Neural cell (in vitro differentiated cells): ENCODE measurements at regions not wholly inside any gene's neighbourhood (a gene's known extent, or its start where the extent isn't known, plus 50 kb on each side); places are given as distances from the start of the nearest gene placed in this dataset.

ENCODE experiments used
- H2AFZ ChIP-seq: fragments of 200-600, 300-800 bp; sonication (generic), shearing (Covaris generic); 2 replicates; pipeline ENCODE4 v1.6.0; 2014; ENCODE audit warnings: low read depth, mild to moderate bottlenecking, antibody characterized with exemption, low read length, moderate library complexity
- H3F3A ChIP-seq: fragments of 200-600 bp; shearing (Covaris generic); 2 replicates; pipeline ENCODE4 v1.6.1; 2016; ENCODE audit warnings: mild to moderate bottlenecking, moderate library complexity, mixed read lengths, antibody characterized with exemption, low read length; ENCODE audit not compliant: insufficient read depth, poor library complexity, severe bottlenecking
- H3K27ac ChIP-seq: fragments of 200-600, 300-800 bp; sonication (generic), shearing (Covaris generic); 2 replicates; pipeline ENCODE4 v1.5.1; 2014; ENCODE audit warnings: mild to moderate bottlenecking, low read length, moderate library complexity
- H3K27me3 ChIP-seq: fragments of 300-800, 200-600 bp; sonication (generic), shearing (Covaris generic); 2 replicates; pipeline ENCODE4 v1.6.0; 2014; ENCODE audit warnings: mild to moderate bottlenecking, low read depth, low read length, moderate library complexity; ENCODE audit not compliant: insufficient read depth
- H3K36me3 ChIP-seq: fragments of 300-800, 200-600 bp; sonication (generic), shearing (Covaris generic); 2 replicates; pipeline ENCODE4 v1.5.1; 2014; ENCODE audit warnings: mild to moderate bottlenecking, antibody characterized with exemption, low read length, moderate library complexity; ENCODE audit not compliant: insufficient read depth
- H3K4me2 ChIP-seq: fragments of 300-800, 200-600 bp; sonication (generic), shearing (Covaris generic); 2 replicates; pipeline ENCODE4 v1.6.0; 2014; ENCODE audit warnings: mild to moderate bottlenecking, low read length
- H3K4me3 ChIP-seq: fragments of 300-800, 200-600 bp; sonication (generic), shearing (Covaris generic); 2 replicates; pipeline ENCODE4 v1.5.1; 2014; ENCODE audit warnings: mild to moderate bottlenecking, low read length, moderate library complexity
- H3K79me2 ChIP-seq: fragments of 200-600 bp; shearing (Covaris generic); replicated peaks from 2 replicates; pipeline ENCODE4 v1.6.0; 2014; ENCODE audit warnings: mild to moderate bottlenecking, low read length, moderate library complexity; ENCODE audit not compliant: insufficient read depth
- H3K9ac ChIP-seq: fragments of 300-800, 200-600 bp; sonication (generic), shearing (Covaris generic); 2 replicates; pipeline ENCODE4 v1.6.1; 2016; ENCODE audit warnings: mild to moderate bottlenecking, low read length, mixed read lengths
- H3K9me2 ChIP-seq: fragments of 200-600 bp; shearing (Covaris generic); 2 replicates; pipeline ENCODE4 v1.6.1; 2016; ENCODE audit warnings: mild to moderate bottlenecking, low read length, mixed read lengths; ENCODE audit not compliant: insufficient read depth
- H3K9me3 ChIP-seq: fragments of 200-600, 300-800 bp; sonication (generic), shearing (Covaris generic); 2 replicates; pipeline ENCODE4 v1.6.1; 2016; ENCODE audit warnings: mild to moderate bottlenecking, mixed run types, low read length, moderate library complexity, mixed read lengths
- H4K20me1 ChIP-seq: fragments of 200-600 bp; shearing (Covaris generic); 2 replicates; pipeline ENCODE4 v1.6.1; 2016; ENCODE audit warnings: mild to moderate bottlenecking, mixed run types; ENCODE audit not compliant: insufficient read depth
- CTCF ChIP-seq: fragments of 450-650 bp; IDR thresholded peaks from 2 replicates; pipeline ENCODE4 v1.5.1; 2014; ENCODE audit warnings: antibody characterized with exemption, mild to moderate bottlenecking, moderate library complexity; ENCODE audit not compliant: poor library complexity, severe bottlenecking
- EP300 ChIP-seq: fragments of 450-650 bp; conservative IDR thresholded peaks from 2 replicates; pipeline ENCODE4 v1.6.1; 2014; ENCODE audit warnings: antibody characterized with exemption, mild to moderate bottlenecking, moderate library complexity; ENCODE audit not compliant: poor library complexity, severe bottlenecking
- EZH2 ChIP-seq: fragments of 200-600, 300-800 bp; shearing (Covaris generic), sonication (generic); IDR thresholded peaks from 2 replicates; pipeline ENCODE4 v1.6.1; 2014; ENCODE audit warnings: antibody characterized with exemption, low read length, borderline replicate concordance, mild to moderate bottlenecking; ENCODE audit not compliant: insufficient read depth, poor library complexity, severe bottlenecking
- MXI1 ChIP-seq: fragments of 450-650 bp; conservative IDR thresholded peaks from 2 replicates; pipeline ENCODE4 v1.6.1; 2014; ENCODE audit warnings: antibody characterized with exemption, mild to moderate bottlenecking; ENCODE audit not compliant: poor library complexity, severe bottlenecking
- POLR2AphosphoS5 ChIP-seq: IDR thresholded peaks from 2 replicates; pipeline ENCODE4 v1.6.1; 2012
- RAD21 ChIP-seq: fragments of 450-650 bp; conservative IDR thresholded peaks from 2 replicates; pipeline ENCODE4 v1.6.1; 2014; ENCODE audit warnings: antibody characterized with exemption, mild to moderate bottlenecking, moderate library complexity
- SMC3 ChIP-seq: fragments of 450-650 bp; conservative IDR thresholded peaks from 2 replicates; pipeline ENCODE4 v1.6.1; 2014; ENCODE audit warnings: antibody characterized with exemption, mild to moderate bottlenecking, moderate library complexity; ENCODE audit not compliant: poor library complexity
- TAF1 ChIP-seq: IDR thresholded peaks from 2 replicates; pipeline ENCODE4 v1.6.1; 2012; ENCODE audit warnings: low read depth
- TF ChIP-seq, protein P1 (sequence below): IDR thresholded peaks from 2 replicates; pipeline ENCODE4 v1.6.1; 2012; ENCODE audit warnings: borderline replicate concordance

DNA sequence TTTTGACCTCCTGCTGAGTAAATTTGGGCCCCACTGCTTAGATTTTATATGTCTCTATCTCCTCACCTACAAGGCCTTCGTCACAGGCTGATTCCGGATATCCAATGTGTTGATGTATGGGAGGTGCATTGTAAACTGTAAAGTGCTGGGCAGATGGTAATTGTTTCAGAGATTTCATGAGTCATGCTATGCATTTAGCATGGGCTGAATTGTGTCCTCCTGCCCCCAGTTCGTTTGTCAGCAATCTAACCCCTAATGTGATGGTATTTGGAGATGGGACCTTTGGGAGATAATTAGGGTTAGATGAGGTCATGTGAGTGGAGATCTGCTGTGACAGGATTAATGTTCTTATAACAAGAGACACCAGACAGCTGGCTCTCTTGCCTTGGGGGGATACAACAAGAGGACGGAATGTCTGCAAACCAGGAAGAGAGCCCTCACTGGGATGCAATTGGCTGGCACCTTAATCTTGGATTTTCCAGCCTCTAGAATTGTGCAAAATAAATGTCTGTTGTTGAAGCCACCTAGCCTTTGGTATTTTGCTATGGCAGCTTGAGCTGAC is 101.8 kb upstream of the NLRP1 start:
- no peak overlapping the region for H3K4me2 ChIP-seq
- no peaks in the 10 kb centered on the region for H4K20me1 ChIP-seq
- no peak overlapping the region for H2AFZ ChIP-seq
- H3K27me3 ChIP-seq = no peaks in the 10 kb centered on the region
- TF ChIP-seq EZH2 (no peak), CTCF (no peak), EP300 (no peak), TAF1 (no peak), MXI1 (no peak), POLR2AphosphoS5 (no peak), SMC3 (no peak), RAD21 (no peak)
- TF ChIP-seq, protein P1, sequence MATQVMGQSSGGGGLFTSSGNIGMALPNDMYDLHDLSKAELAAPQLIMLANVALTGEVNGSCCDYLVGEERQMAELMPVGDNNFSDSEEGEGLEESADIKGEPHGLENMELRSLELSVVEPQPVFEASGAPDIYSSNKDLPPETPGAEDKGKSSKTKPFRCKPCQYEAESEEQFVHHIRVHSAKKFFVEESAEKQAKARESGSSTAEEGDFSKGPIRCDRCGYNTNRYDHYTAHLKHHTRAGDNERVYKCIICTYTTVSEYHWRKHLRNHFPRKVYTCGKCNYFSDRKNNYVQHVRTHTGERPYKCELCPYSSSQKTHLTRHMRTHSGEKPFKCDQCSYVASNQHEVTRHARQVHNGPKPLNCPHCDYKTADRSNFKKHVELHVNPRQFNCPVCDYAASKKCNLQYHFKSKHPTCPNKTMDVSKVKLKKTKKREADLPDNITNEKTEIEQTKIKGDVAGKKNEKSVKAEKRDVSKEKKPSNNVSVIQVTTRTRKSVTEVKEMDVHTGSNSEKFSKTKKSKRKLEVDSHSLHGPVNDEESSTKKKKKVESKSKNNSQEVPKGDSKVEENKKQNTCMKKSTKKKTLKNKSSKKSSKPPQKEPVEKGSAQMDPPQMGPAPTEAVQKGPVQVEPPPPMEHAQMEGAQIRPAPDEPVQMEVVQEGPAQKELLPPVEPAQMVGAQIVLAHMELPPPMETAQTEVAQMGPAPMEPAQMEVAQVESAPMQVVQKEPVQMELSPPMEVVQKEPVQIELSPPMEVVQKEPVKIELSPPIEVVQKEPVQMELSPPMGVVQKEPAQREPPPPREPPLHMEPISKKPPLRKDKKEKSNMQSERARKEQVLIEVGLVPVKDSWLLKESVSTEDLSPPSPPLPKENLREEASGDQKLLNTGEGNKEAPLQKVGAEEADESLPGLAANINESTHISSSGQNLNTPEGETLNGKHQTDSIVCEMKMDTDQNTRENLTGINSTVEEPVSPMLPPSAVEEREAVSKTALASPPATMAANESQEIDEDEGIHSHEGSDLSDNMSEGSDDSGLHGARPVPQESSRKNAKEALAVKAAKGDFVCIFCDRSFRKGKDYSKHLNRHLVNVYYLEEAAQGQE = no peak
- H3K27ac ChIP-seq = no peak overlapping the region
- no peaks in the 10 kb centered on the region for H3K9me2 ChIP-seq
- no peaks in the 10 kb centered on the region for H3K36me3 ChIP-seq
- no peaks in the 10 kb centered on the region for H3F3A ChIP-seq
- no peaks in the 10 kb centered on the region for H3K9me3 ChIP-seq
- no peaks in the 10 kb centered on the region for H3K79me2 ChIP-seq
- H3K9ac ChIP-seq = no peak overlapping the region
- no peak overlapping the region for H3K4me3 ChIP-seq

DNA sequence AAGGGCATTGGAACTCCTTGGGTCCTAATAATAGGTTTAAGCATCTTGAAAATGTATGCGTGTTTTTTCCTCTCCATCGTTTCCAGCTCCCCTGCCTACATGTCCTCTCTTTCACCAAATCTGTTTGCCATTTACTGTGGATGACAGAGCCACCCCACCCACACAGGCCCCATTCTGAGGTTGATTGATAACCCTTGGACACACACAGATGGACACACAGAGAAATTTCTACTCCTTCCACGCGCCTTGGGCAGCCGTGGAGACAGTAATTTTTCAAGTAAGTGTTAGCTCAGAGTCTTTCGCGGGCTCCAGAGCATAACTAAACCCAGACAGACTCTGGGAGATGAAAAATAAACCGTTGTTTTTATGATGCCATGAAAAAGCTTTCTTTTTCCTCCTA is 103.3 kb upstream of the NLRP1 start:
- H3K27me3 ChIP-seq = no peaks in the 10 kb centered on the region
- H4K20me1 ChIP-seq = no peaks in the 10 kb centered on the region
- no peaks in the 10 kb centered on the region for H3F3A ChIP-seq
- no peaks in the 10 kb centered on the region for H3K9me3 ChIP-seq
- H2AFZ ChIP-seq = no peak overlapping the region
- H3K4me2 ChIP-seq = no peak overlapping the region
- no peaks in the 10 kb centered on the region for H3K9me2 ChIP-seq
- no peak overlapping the region for H3K27ac ChIP-seq
- H3K4me3 ChIP-seq = no peak overlapping the region
- H3K36me3 ChIP-seq = no peaks in the 10 kb centered on the region
- no peak overlapping the region for H3K9ac ChIP-seq
- H3K79me2 ChIP-seq = no peaks in the 10 kb centered on the region
- TF ChIP-seq CTCF = no peak
- TF ChIP-seq SMC3 = no peak
- TF ChIP-seq EP300 = no peak
- no peak for TF ChIP-seq RAD21
- no peak for TF ChIP-seq TAF1
- TF ChIP-seq, protein P1 = no peak
- no peak for TF ChIP-seq POLR2AphosphoS5
- no peak for TF ChIP-seq MXI1
- no peak for TF ChIP-seq EZH2
